HG02981 (cell line): ENCODE measurements at regions not wholly inside any gene's neighbourhood (a gene's known extent, or its start where the extent isn't known, plus 50 kb on each side); places are given as distances from the start of the nearest gene placed in this dataset.
"Not testable (repeated sequence)": the region's sequence is repeated elsewhere in the genome, so short reads cannot be mapped to it uniquely, and the experiment has no call there.

Experiments
- ATAC-seq: cut with Tn5 transposase; IDR thresholded peaks from one replicate; pipeline ENCODE4 v1.9.1; 2021; ENCODE audit warnings: mild to moderate bottlenecking, moderate library complexity; ENCODE audit not compliant: unreplicated experiment

DNA sequence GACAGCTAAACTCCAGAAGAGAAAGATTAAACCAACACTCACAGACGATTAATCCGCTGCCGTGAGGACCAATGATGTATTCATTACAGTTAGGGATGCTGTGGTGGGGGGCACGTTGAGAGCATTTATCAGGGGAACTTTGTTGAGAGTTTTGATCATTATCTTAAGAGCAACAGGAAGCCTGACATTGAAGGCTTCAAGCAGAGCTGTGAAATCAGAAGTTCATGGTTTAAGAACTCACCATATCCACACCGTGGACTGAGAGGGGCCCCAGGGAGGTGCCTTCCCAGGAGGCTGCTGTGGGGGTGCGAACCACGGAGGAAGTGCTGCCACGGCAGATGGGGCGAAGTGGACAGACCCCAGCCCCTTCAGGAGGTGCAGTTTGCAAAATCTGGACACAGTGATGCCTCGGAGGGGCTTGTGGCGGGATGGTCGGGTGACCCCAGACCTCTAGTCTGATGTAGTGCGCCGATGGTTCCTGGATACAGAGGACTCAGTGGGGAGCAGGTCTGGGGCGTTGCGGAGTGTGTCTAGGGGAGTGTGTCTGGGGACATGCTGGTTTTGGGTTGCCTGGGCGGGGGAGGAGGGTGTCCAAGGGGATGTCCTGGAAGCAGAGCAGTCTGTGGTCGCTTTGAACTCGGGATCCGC, 73.0 kb downstream of the DIO3 start:
- ATAC-seq, result no peak

DNA sequence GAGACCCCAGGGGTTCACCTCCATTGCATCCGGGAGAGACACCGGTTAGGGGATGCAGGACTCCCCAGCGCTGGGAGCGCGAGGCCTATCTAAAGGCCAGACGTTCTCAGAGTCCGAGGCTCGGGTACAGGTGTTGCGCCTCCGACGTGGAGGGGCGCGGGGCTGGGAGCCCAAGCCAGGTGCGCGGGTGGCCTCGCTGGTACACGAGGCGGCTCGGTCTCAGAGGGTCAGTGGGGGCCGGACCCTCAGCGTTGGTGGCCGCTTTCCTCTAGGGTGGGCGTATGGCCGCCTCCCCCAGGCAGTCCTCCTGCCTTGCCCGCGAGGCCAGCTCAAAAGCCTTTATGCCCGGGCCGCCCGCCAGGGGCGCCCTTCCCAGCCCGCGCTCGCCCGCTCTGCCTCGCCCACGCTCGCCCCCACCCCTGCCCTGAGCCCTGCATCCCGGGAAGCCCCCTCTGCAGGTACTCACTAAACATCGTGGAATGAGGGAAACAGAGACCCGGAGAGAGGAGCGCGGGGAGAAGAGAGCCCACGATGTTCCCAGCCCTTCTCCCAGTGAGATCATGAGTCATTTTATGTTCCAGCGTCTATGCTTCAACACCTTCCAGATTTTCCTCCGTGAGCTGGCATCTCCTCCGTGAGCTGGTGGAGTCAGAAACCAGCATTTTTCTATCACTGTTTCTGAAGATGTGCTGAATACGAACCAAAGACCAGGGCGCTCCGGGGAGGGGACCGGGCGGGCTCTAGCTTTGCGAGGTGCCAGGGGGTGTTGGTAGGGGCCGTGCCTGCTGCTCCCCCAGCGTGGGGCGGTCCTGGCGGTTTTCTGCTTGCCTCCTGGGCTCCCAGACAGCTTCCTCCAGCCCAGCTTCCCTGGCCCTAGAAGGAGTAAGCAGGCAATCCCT, 73.8 kb downstream of the DIO3 start:
- no peak for ATAC-seq

DNA sequence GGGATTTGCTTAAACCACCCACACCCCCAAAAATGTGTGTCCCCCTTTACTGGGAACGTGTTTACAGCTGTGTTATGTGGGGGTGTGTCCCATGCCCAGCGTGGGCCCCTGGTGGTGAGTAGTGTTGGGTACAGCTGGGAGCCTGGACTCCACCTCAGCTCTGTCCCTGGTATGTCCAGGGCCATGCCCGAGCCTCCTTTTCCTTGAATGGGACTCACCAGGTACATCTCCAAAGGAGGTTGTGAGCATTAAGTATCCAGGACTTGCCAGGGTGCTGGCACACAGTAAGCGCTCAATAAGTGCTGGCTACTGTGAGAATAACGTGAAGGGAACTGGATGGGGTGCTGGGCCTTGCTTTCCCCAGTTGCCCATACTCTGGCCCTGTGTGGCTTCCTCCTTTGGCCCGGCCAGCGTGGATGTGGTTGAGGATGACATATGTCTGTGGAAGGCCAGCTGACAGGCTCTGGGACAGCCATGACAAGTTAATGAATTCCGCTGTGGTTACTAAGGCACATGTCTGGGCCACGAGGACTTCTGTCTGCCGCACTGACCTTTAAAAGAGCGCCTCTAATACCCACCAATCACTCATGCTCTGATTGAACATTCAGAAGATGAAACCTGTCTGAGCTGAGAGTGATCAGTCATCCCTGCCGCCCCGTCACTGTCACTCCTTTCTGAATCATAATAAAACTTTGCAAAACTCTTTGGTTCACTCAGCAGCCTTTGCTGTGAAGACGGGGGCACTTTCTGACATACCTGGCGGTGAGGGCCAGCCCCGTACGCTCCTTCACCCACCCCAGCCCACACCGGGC, 74.7 kb downstream of the DIO3 start:
- ATAC-seq, result peak; percentile 64

DNA sequence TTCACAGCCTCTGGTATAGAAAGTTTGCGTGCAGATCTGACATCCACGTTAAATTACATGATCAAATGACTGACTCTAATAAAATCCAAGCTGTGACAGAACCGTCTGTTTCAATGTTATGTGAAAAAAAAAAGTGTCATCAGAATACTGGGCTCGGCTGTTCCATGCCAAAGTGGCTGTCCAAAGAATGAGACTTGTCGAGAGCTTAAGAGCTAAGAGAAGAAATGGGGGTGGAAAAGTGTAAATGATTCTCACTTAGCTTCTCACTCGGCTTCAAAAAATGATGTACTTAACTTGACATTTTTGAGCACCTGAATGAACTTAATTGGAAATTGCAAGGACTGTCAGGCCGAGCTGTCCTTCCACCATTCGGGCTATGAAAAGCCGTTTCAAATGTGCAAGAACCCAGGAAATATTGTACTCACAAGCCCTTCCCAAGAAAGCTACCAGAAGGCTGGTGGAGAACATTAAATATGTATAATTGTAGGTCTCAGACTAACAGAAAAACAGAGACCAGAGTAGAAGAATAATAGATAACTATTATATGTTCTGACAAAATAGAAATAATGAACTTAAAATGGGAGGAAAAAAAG, 78.0 kb downstream of the DIO3 start:
- ATAC-seq, result no peak

DNA sequence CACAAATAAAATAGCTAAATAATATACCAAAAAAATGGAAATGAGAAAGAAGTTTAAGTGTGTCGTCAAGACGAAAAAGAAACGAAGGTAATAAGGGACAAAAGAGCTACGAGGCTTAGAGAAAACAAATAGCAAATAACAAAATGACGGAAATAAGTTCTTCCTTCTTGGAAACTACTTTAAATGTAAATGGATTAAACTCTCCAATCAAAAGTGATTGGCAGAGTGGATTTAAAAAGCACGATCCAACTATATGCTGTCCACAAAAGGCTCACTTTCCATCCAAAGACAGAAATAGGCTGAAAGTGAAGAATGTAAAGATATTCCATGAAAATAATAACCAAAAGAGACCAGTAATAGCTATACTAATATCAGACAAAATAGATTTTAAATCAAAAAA, 82.4 kb downstream of the DIO3 start:
- no peak for ATAC-seq

DNA sequence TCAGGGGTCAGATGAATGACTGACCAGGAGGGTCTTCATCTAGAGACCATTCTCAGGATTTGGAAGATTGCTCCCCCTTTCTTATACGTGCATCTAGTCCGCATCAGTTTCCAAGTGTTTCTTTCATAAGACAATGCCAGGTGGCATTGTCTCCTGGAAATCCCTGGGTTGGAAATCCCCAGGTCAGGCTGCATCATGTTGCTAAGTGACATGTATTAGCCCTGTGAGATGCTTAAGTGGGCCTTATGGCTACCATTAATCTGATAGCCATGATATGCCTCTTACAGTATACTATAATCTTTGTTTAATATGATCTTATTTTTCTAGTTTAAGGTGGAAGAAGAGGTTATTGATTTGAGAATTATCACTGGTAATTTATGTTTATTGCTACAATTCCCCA, 92.8 kb downstream of the DIO3 start:
- ATAC-seq, result no peak

DNA sequence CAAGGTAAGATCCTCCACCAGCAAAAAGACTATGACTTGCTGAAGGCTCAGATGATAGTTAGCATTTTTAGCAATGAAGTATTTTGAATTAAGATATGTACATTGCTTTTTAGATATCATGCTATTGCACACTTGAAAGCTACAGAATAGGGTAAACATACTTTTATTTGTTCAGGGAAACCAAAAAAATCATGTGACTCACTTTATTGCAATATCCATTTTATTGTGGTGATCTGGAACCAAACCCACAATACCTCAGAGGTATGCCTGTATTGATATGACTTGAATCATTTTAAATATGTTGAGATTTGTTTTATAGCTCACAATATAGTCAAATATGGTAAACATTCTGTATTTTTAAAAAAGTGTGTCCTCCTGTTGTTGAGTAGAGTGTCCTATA, 96.1 kb downstream of the DIO3 start:
- ATAC-seq, result no peak

DNA sequence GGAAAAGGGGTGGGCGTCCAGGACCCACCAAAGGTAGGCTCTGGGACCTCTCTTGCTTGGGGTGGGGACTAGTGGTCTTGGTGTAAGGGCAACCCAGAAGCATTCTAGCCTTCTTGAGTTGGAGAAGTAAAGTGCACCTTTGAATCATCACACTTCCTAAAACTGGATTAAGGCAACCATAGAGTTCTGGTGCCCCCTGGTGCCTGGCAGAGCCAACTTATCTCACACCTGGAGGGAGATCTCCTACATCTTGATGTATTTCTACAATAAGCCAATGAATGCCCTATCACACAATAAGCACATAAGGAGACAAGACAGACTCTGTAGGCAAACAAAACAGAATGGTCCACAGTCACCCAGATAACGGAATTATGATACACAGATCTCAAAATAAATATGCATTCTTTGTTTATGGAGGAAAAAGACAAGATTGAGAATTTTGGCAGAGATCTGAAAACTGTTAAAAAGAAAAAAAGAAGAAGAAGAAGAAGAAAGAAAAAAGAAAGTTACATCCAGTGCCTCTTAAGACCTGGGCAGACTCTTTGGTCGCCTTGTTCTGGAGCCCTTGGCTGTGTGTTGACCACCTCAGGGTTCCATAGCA, 95.9 kb upstream of the PPP2R5C start:
- no peak for ATAC-seq

DNA sequence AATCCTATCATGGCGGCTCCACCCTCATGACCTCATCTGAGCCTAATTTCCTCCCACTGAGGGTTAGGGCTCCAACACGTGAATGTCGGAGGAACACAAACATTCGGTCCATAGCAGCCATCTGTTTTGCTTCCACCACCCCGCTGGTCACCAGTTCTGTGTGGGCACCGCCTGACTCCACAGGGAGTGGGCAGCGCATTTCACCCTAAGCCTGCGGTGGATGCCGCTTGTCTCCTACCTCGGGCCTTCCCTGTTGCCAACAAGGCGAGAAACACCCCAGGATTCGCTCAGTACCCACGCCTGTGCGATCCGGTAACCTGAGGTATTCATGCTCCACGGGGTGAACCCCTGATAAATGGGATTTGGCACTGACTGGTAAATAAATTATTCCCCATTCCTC, 95.2 kb upstream of the PPP2R5C start:
- ATAC-seq, result no peak

DNA sequence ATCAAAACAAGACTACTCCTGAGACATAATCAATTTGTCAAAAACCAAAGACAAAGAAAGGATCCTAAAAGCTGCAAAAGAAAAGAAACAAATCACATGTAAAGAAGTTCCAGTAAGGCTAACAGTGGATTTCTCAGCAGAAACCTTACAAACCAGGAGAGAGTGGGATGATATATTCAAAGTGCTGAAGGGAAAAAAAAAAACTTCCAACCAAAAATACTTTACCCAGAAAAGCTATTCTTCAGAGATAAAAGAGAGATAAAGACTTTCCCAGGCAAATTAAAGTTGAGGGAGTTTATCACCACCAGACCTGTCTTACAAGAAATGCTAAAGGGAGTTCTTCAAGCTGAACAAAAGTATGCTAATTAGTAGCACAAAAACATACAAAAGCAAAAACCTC, 91.9 kb upstream of the PPP2R5C start:
- no peak for ATAC-seq

DNA sequence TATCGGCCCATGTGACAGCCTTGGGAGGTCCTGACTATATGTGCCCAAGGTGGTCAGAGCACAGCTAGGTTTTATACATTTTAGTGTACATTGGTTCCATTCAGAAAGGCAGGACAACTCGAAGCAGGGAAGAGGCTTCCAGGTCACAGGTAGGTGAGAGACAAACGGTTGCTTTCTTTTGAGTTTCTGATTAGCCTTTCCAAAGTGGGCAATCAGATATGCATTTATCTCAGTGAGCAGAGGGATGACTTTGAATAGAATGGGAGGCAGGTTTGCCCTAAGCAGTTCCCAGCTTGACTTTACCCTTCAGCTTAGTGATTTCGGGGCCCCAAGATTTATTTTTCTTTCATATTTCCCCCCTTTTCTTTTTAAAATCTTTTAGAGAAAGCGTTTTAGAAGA, 87.6 kb upstream of the PPP2R5C start:
- no peak for ATAC-seq

DNA sequence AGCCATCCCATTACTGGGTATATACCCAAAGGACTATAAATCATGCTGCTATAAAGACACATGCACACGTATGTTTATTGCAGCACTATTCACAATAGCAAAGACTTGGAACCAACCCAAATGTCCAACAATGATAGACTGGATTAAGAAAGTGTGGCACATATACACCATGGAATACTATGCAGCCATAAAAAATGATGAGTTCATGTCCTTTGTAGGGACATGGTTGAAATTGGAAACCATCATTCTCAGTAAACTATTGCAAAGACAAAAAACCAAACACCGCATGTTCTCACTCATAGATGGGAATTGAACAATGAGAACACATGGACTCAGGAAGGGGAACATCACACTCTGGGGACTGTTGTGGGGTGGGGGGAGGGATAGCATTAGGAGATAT, 85.7 kb upstream of the PPP2R5C start:
- ATAC-seq, result not testable (repeated sequence)

DNA sequence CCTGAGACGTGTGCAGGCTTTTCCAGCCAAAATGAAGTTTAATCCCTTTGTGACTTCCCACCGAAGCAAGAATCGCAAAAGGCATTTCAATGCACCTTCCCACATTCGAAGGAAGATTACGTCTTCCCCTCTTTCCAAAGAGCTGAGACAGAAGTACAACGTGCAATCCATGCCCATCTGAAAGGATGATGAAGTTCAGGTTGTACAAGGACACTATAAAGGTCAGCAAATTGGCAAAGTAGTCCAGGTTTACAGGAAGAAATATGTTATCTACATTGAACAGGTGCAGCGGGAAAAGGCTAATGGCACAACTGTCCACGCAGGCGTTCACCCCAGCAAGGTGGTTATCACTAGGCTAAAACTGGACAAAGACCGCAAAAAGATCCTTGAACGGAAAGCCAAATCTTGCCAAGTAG, 83.6 kb upstream of the PPP2R5C start:
- ATAC-seq, result not testable (repeated sequence)

DNA sequence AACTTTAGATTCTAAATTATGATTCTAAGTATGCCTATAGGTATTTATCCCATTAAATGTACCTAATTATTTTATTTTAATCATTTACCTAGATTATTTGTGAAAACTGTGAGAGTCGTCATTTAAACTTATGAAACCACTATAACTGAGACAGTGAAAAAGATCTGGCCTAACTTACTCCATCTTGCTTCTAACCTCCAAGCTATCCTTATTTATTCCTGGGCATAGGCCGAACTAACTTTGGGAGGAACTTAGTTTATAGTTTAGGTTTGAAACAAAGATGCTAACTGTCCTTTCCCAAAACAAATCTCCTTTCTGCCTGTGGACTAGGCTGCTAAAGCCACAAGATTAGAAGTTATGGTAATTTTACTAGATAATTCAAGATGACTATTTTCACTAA, 79.7 kb upstream of the PPP2R5C start:
- ATAC-seq, result no peak

DNA sequence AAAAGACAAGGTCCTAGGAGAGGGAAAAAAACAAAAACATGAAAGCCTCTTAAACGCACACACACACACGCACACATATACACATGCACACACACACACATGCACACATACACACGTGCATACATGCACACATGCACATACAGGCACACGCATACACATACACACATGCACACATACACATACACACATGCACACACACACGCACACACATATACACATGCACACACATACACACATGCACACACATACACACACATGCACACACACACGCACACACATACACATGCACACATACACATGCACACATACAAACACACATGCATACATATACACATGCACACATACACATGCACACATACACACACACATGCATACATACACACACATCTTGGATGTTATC, 78.1 kb upstream of the PPP2R5C start:
- ATAC-seq, result no peak

DNA sequence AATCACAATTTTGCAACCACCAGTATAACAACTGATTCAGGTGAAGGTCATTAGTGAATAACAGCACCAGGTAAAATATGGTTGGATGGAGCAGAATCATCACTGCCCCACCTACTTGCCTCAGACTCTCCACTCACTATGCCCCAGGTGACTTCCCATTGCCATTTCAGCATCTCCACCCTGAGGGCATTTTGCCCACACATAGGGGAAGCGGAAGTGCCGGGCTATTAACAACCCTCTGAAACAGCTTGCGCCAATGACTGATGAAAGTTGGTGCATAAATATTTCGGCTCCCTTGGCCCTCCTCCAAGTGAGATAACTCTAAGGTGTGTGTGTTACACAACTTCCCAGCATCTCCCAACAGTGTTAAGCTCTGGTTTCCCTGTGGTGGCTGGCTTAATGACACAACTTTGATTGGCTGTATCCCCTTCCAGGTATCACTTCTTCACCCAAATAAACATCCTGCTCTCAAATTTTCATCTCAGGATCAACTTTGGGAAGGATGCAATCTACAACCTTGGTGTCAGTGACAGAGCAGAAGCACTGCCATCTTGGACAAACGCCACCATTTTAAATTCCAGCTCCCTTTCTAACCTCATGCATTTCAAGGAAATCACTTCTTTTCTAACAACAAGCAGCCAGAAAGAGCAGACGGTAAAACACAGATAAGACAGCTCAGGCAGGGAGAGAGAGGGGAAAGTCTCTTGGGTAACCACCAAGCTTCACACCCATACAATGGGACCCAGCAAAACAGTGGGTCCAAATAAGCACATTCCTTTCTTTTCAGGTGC, 73.6 kb upstream of the PPP2R5C start:
- ATAC-seq, result no peak

DNA sequence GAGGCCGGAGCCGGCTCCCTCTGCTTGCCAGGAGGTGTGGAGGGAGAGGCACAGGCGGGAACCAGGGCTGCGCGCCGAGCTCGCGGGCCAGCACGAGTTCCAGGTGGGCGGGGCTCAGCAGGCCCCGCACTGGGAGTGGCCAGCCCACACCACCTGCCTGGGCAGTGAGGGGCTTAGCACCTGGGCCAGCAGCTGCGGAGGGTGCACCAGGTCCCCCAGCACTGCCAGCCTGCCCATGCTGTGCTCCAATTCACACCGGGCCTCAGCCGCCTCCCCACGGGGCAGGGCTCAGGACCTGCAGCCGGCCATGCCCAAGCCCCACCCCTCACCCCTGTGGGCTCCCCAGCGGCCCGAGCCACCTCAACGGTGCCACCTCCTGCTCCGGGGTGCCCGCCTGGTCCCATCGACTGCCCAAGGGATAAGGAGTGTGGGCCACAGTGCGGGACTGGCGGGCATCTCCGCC, 72.4 kb upstream of the PPP2R5C start:
- ATAC-seq, result no peak

DNA sequence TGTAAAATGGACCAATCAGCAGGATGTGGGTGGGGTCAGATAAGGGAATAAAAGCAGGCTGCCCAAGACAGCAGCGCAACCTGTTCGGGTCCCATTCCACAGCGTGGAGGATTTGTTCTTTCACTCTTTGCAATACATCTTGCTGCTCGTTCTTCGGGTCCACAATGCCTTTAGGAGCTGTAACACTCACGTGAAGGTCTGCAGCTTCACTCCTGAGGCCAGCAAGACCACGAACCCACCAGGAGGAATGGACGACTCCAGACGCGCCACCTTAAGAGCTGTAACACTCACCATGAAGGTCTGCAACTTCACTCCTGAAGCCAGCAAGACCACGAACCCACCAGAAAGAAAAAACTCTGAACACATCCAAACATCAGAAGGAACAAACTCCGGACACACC, 71.5 kb upstream of the PPP2R5C start:
- not testable (repeated sequence) for ATAC-seq

DNA sequence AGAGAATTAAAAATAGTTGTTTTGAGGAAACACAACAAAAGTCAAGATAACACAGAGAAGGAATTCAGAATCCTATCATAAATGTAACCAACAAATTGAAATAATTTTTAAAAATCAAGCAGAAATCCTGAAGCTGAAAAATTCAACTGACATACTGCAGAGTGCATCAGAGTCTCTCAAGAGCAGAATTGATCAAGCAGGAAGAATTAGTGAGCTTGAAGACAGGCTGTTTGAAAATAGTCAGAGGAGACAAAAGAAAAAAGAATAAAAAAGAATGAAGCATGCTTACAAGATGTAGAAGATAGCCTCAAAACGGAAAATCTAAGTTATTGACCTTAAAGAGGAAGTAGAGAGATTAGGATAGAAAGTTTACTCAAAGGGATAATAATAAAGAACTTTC, 65.8 kb upstream of the PPP2R5C start:
- no peak for ATAC-seq

DNA sequence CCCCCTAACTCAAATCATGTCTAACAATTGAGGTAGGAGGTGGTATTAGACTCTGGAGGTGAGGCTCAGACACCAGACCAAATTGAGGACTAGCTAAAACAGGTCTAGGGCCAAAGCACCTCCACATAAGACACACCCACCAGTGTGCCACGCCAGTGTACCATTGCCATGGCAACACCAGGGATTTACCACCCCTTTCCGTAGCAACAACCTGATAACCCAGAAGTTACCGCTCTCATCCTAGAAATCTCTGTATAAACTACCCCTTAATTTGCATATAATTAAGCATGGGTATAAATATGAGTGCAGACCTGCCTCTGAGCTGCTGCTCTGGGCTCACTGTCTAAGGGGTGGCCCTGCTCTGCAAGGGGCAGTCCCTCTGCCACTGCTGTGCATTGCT, 57.4 kb upstream of the PPP2R5C start:
- ATAC-seq, result no peak
